Frontal cortex (tissue), 3 donors: ENCODE measurements at regions not wholly inside any gene's neighbourhood (a gene's known extent, or its start where the extent isn't known, plus 50 kb on each side); places are given as distances from the start of the nearest gene placed in this dataset.

Experiments
- DNase-seq, 2 donors: peaks; one replicate each; pipeline ENCODE4 v3.0.0; 2012; ENCODE audit warnings: low spot score in 2 of 2
- FAIRE-seq: peaks from 2 replicates; lab custom pipeline; 2012; peaks lifted over from hg19 to GRCh38; lab: Jason Lieb, UNC
- donor health status: control.
- donor health status: control.
- donor health status: control.

GRCh38 chr6:165229216-165229615 lies 80.2 kb downstream of the C6orf118 start:
- FAIRE-seq (no peak), DNase-seq (no peak)

- DNase-seq, result no peak
- FAIRE-seq, result no peak
Observed at GRCh38 chr6:165227644-165228329, 81.6 kb downstream of the C6orf118 start.

- no peak for DNase-seq
- no peak for FAIRE-seq
Observed at GRCh38 chr6:165223736-165224135, 85.7 kb downstream of the C6orf118 start.

DNA sequence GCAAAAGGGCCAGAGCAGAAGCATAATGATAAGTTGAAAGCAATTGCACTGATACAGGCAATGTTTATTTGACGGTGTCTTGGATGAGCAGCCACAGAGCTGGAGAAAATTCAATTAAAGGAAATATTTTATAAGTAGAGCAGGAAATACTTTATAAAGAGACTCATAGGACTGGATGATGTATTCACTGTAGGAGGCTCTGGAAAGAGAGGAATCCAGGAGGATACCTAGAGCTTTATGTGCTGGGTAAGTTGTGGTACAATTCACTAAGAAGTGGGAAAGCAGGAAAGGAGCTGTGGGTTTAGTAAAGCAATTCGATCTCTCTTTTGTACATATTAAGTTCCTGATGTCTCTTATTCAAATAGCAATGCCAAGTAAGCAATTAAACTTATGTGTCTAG lies 86.3 kb downstream of the C6orf118 start:
- DNase-seq (no peak), FAIRE-seq (no peak)

- DNase-seq (no peak), FAIRE-seq (no peak)
Observed at GRCh38 chr6:165222315-165223025, 86.9 kb downstream of the C6orf118 start.

DNA sequence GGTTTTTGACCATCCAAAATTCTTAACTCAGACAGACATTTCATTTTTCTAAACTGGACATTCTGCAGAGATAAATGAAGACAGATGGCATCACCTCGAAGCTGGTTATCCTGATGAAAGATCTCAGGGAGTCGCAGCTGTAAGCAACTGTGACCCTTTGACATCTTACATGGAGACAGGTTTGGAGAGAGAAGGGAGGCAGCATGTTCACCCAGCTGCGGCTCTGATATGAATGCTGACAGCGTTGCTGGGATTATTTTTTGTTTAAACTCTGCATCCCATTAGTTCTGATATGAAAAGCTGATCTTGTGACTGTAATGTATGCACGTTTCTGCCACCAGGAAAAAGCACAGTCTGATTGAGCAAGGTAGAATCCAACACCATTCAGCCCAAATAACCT lies 89.4 kb downstream of the C6orf118 start:
- DNase-seq (no peak), FAIRE-seq (no peak)

- no peak for DNase-seq
- no peak for FAIRE-seq
Observed at GRCh38 chr6:165219629-165220028, 89.8 kb downstream of the C6orf118 start.

DNA sequence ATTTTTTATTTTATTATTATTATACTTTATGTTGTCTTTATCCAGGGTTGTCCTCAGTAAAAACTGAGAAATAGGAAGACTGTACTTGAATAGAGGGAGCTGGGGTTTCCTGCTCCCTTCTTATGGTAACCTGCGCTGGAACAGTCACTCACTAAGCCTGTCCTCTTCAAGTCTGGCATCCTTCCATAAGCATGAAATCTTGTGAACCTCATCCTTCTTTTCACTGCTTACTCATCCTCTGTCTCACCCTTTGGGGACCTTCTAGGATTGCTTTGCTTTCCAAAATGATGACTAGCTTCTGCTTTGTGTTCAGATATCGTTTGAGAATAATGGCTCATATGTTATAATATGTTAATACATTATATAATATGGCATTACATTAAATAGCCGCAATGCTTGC lies 90.6 kb downstream of the C6orf118 start:
- no peak for DNase-seq
- FAIRE-seq, result no peak

DNA sequence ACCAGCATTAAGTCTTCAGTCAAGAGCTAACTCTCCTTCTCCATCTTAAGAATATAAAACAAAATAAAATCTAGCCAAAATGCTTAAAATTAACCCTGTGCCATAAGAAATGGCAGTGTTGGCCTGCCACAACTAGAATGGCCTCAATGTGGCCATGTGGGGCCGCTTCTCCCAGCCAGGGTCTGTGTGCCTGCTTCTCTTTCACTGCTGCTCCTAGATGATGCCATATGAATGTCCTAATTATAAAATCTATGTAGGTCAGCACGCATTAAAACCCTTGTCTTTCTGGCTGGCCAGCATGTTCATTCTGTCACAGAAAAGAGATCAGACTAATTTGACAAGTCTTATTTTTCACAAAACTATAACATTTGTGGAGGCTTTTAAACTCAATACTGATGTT lies 102.6 kb downstream of the C6orf118 start:
- FAIRE-seq (no peak), DNase-seq (no peak)

GRCh38 chr6:165205632-165206031 lies 103.8 kb downstream of the C6orf118 start:
- DNase-seq (no peak), FAIRE-seq (no peak)

- FAIRE-seq (no peak), DNase-seq (no peak)
Observed at GRCh38 chr6:165204807-165205545, 104.4 kb downstream of the C6orf118 start.

DNA sequence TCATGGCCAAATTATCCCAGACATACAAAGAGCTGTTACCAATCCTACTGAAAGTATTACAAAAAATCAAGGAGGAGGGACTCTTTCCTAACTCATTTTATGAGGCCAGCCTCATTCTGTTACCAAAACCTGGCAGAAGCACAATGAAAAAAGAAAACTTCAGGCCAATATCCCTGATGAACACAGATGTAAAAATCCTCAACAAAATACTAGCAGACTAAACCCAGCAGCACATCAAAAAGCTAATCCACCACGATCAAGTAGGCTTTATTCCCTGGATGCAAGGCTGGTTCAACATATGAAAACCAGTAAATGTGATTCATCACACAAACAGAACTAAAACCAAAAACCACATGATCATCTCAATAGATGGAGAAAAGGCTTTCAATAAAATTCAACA lies 109.2 kb downstream of the C6orf118 start:
- FAIRE-seq (no peak), DNase-seq (no peak)

- FAIRE-seq (no peak), DNase-seq (no peak)
Observed at GRCh38 chr6:165191461-165191860, 117.9 kb downstream of the C6orf118 start.

DNA sequence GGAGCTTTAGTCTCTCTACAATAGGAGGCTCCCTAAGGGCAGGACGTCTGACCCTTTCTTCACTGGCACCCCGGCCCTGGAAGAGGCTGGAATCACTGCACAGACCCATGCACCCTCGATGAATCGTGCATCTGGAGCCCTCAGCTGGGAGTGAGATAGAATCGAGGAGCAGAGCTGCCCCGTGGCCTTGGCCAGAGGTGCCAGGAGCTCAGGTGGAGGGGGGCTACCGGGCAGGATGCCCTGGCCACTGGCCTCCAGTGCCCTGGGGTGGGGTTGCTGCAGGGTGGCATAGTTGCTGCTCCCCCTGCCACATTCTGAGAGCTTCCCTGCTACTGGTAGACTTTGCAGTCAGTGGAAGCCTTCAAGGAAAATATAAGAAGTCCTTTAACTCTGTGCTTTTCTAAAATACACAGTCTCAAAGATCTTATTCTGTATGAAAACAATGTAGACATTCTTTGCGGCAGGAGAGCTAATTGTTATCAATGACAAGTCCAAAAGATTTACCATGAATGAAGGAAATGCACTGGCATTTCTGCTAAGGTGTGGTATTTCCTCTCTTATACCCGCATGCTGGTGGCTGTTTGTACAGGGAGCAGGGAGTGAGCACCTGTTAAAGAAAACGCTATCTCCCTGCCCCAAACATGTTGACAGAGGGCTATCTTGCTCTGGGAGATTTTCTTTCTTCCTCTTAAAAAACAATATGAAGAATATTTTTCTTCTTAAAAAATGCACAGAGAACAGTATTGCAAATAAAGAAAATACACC lies 122.8 kb downstream of the C6orf118 start:
- DNase-seq, result no peak

DNA sequence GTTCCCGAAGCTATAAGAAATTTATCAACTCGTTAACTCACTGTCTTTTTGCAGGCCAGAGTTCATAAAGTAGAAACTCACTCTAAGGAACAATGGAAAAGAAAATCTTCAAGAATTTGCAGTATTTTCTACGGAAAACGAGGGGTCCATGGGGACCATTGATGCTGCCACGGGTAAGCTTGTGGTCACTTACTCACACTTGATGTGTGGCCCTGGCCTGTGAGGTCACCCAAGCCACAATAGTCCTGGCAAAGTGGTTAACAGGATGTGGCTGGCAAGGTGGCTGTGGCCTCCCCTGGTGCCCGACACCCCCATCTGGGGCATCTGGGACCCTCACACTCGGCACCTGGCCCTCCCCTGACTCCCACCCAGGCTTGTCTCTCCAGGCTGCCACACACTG lies 123.4 kb downstream of the C6orf118 start:
- no peak for FAIRE-seq
- DNase-seq, result no peak

More for the DNA sequence above, 122.8 kb downstream of the C6orf118 start:
- no peak for FAIRE-seq

- DNase-seq (peak in 1 of 2 donors; percentile 12), FAIRE-seq (no peak)
Observed at GRCh38 chr6:165184192-165184979, 125.0 kb downstream of the C6orf118 start.

DNA sequence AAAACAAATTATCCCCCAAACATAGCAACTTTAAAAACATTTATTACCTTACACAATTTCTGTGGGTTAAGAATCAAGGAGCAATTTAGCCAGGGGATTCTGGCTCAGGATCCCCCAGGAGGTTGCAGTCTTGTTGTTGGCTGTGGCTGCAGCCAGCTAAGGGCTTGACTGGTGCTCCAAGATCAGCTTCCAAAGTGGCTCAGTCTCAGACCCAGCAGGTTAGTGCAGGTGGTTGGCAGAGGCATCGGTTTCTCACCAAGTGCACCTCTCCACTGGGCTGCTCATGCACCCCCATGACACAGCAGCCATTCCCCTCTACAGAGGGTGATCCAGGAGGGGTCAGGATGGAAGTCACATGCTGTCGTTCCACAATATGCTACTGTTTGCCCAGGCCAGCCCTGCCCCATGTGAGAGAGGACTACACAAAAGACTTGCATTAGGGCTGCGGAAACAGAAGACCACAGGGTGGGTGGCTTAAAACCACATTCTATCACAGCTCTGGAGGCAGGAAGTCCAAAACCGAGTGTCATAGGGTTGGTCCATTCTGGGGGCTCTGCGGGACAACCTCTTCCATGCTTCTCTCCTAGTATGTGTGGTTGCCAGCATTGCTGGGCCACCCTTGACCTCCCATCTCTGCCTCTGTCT lies 125.8 kb downstream of the C6orf118 start:
- DNase-seq (no peak), FAIRE-seq (no peak)

GRCh38 chr6:165183071-165183470 lies 126.3 kb downstream of the C6orf118 start:
- DNase-seq (no peak), FAIRE-seq (no peak)

- FAIRE-seq (no peak), DNase-seq (no peak)
Observed at GRCh38 chr6:165181951-165182414, 127.4 kb downstream of the C6orf118 start.
